Right renal pelvis (tissue), 4 donors: ENCODE measurements at regions not wholly inside any gene's neighbourhood (a gene's known extent, or its start where the extent isn't known, plus 50 kb on each side); places are given as distances from the start of the nearest gene placed in this dataset.

ENCODE experiments used
- DNase-seq, 4 donors: peaks; one replicate each; pipeline ENCODE4 v3.0.0-alpha.2; 2013; ENCODE audit warnings: low read depth in 4 of 4, low spot score in 3 of 4, missing footprints in 1 of 4

DNA sequence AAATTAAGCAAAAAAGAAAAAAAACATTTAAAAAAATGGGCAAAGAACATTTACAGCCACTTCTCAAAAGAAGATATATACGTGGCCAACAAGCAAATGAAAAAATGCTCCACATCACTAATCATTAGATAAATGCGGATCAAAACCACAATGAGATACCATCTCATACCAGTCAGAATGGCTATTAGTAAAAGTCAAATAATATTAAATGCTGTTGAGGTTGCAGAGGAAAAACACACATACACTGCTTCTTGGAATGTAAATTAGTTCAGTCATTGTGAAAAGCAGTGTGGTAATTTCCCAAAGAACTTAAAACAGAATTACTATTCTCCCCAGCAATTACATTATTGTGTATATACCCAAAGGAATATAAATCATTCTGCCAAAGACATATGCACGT is 1189.0 kb downstream of the PCDH18 start:
- no peak for DNase-seq

DNA sequence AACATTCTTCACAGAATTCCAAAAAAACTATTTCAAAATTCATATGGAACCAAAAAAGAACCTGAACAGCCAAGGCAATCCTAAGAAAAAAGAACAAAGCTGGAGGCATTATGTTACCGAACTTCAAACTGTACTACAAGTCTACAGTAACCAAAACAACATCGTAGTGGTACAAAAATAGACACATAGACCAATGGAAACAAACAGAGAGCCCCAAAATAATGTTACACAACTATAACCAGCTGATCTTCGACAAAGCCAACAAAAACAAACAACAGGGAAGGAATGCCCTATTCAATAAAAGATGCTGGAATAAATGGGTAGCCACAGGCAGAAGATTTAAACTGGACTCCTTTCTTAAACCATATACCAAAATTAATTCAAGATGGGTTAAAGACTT is 1189.6 kb downstream of the PCDH18 start:
- no peak for DNase-seq

DNA sequence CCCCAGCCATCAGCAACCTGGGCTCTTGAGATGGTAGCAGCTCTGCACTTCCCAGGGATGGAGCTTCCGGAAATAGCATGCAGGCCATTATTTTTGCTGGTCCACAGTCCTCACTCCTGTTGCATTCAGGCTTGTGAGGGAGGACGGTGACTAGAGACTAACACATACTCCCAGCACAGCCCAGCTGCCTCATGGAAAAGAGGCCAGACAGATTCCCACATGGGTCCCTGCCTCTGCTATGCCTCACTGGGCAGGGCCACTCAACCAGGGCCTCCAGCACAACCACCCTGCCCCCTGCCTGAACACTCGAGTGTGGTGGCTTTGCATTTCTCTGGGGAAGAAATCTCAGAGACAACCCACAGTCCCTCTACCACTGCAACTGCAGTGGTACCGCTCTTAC is 1195.1 kb downstream of the PCDH18 start:
- no peak for DNase-seq

DNA sequence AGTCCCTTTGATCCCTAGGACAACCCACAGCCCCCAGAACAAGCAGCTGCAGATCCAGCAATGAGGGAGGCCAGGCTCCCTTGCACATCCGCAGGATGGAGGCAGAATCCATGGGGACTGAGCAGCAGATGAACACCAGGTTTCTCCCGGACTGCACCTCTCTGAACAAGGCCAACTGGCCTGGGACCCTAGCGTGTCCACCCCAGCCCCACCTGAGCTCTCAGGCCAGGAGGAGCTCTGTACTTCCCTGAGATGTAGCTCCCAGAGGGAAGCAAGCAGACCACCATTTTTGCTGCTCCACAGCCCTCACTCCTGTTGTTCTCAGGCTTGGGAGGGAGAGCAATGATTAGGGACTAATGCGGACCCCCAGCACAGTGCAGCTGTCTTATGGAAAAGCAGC is 1195.8 kb downstream of the PCDH18 start:
- no peak for DNase-seq

DNA sequence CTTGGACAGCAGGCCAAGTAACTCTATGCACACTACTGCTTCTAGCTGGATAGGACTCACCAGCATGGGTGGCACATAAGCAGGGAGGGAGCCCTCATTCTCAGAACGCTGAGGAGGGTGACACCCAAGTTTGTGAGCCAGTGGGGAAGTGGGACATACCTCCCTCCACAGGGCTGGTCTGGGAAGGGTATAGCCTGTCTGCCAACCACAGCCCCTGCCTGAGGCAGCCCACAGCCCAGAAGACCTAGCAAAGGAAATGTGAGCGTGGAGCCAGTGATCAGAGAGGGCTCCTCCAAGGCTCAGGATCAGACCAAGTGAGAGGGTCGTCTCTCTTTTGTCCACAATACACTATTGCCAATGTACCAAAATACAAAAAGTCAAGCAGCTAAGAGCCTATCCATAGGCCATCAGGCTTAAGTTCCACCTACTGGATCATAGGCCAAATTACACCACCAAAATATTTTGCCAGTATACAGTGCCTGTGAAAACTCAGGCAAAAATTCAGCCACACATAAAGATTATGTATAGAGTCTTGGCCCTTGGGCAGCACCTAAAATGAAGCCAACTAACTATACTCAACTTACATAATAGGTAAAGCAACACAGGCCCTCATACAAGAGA is 1203.1 kb downstream of the PCDH18 start:
- no peak for DNase-seq

DNA sequence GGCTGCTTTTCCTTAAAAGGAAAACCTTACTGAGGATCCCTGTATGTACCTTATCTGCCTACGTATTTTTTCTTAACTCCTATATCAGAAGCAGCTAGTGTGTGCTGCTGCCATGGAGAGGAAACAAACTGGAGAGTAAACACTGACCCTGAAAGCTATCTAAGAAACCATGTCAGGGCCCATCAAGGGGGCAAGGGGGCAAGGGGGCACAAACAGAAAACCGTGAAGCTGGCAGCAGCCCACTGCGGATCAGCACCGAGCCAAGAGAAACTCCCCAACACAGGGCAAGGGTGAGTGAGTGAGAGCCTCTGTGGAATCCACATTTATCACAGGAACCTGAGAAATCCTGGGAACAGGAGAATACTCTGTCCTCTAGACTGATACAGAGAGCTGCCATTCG is 1204.2 kb downstream of the PCDH18 start:
- no peak for DNase-seq

DNA sequence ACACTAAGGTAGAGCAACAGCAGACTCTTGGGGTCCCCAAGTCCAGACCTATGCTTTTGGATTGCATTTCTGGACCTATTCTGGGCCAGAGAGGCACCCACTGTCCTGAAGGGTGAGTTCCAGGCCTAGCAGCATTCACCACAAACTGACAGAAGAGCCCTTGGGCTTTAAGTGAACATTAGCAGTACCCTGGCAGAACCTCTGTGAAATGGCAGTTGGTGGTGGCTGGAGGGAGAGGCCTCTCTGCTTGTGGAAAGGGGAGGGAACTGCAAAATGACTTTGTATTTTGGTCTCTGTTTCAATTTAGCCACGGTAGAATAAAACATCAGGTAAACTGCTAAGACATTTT is 1211.9 kb downstream of the PCDH18 start:
- DNase-seq: no peak

DNA sequence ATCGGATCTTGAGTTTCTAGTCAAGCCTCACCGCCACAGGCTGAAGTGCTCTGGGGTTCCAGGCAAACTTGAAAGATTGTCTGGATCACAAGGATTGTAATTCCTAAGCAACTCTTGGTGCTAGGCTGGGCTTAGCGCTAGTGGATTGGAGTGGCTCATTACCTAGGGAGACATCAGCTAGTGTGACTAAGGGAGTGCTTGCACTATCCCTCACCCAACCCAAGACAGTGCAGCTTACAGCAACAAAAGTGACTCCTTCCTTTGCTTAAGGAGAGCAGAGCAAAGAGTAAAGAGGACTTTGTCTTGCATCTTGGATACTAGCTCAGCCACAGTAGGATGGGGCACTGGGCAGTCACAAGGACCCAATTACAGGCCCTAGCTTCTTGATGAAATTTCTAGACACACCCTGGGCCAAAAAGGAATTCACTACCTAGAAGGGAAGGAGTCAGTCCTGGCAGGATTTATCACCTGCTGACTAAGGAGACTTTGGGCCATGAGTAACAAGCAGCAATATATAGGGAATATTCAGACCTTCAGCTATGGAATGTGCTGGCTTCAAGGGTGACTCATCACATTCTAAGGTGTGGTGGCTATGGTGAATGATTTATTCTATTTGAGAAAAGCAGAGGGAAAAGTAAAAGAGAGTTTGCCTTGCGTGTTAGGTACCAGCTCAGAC is 1212.4 kb downstream of the PCDH18 start:
- no peak for DNase-seq

DNA sequence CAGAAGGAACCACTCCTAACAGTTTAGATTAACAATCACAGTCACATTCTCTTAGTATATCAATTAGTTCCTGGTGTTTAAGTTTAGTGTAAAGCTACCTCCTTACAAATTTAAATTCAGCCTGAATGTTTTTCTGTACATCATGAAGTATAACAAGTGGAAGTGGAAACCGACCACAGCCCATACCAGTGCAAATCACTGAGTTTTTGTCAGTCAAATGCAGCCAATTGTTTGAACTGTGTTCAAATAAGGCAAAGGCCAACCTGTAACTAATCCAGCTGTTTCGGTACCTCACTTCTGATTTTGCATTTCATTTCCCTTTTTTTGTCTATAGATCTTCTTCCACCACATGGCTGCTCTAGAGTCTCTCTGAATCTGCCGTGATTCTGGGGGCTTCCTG is 1215.3 kb downstream of the PCDH18 start:
- no peak for DNase-seq

DNA sequence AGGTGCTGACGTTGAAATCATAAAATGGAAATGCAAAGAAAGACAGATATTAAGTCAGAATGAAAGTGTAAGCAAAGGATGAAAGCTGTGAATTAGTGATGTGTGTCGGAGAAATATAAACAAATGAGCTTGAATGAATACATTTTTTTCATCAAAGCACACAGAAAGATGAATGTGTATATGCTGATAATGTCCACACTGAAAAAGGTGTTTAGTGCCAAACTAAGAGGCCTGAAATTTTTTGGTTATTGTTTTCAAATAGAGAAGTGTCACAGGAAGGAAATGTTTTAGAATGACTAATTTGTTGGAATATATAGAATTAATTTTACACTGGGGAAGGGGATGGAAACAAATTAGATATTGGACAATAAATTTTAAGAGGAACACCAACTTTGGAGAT is 1217.6 kb downstream of the PCDH18 start:
- DNase-seq: no peak

DNA sequence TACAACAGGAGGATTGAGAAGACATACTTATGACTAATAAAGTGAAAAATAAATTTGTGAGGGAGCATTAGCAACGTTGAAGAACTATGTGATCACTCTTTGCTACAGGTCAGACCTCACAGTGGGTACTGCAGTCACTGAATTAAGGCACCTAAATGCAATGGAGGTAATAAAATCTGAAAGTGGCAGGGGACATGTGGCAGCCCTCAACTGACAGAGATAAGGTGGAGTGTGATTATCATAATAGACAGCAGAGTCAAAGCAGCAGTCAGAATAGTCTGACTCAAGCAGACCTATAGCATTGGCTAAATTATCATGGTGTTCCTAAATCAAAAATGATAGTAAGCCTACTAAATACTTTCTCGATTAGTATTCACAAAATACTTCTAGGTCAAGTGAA is 1220.5 kb downstream of the PCDH18 start:
- no peak for DNase-seq

DNA sequence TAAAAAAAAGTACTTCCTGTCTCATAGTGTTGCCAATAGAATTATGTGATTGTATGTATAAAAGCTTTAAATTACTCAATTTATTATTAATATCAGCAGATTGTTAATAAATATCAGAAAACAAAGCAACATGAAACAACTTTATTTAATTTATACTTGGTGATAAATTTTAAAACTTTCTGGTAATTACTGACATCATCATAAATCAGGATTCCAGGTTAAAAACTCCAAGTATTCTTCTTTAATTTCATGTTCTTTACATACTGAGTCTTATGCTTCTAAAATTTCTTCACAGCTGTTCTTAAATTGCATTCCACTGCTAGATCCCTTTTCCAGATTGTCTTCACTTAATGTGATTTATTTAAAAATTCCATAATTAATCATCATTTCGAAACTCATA is 1224.5 kb downstream of the PCDH18 start:
- no peak for DNase-seq

DNA sequence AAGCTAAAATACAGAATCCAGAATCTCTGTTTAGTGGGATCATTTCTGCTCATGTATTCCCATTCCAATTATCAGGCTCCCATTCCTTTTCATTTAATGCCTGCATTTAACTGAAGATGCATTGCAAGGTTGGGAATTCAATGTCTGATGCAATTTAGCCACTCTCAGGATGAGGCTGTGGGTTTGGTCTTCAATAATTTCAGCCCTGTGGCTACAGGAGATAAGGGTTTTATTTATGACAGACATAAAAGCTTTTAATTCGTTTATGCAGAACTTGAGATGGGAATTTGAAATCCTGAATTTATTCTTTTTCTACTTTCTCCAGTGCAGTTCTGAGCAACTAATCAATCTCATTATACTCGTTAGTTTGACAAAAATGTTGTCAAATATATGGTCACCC is 1225.9 kb downstream of the PCDH18 start:
- DNase-seq: no peak

DNA sequence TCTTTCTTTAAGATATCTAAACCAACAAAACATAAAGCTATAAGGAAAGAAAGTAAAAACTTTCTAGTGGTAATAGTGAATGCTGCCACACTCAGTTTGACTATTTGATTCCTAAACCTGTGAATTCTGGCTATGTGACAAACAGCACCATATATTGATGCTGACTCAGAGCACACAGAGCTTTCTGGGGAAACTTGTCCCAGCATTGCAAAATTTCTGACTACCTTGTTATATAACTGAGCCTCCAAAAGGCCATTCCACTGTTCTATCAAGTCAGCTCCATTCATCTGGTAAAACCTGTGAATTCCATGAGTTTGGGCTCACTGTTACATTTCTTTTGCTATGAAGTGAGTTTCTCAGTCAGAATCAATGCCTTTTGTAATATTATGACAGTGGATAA is 1229.7 kb downstream of the PCDH18 start:
- no peak for DNase-seq

DNA sequence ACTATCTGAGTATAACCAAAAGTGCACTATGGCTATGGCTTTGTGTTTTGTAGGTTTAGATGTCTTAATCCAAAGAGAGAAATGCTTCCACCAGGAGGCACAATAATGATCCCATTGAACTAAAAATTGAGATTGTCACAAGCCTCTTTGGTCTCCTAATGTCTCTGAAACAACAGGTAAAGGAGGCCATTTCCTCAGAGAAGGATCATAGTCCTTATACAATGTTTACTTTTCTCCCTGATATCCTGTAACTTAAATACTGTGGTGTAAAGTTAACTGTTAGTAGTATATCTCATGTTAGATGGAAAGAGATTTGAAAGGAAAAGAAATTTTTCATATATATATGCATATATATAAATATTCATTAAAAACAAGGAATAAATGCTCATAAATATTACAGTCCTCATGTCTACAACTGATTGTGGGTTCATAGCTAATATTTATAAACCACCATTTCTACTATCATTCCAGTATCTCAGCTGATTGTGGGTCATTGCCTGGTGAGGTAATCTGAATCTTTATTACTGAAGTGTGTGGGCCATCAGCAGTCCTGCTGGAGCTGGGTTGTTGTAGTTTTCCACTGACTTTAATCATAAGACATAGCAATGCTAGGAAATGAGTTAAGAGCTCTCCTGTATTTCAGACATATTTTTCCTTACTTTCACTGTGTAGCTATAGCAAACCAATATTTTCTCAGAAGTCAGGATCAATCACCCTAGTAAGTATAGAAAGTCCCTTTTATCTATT is 1230.4 kb downstream of the PCDH18 start:
- no peak for DNase-seq

DNA sequence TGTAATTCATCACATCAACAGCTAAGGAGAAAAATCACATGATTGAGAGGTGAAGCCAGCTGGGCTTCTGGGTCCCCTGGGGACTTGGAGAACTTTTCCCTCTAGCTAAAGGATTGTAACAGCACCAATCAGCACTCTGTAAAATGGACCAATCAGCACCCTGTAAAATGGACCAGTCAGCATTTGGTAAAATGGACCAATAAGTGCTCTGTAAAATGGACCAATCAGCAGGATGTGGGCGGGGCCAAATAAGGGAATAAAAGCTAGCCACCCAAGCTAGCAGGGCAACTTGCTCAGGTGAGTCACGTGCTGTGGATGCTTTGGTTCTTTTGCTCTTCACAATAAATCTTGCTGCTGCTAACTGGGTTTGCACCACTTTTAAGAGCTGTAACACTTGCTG is 1248.3 kb downstream of the PCDH18 start:
- DNase-seq: no peak

DNA sequence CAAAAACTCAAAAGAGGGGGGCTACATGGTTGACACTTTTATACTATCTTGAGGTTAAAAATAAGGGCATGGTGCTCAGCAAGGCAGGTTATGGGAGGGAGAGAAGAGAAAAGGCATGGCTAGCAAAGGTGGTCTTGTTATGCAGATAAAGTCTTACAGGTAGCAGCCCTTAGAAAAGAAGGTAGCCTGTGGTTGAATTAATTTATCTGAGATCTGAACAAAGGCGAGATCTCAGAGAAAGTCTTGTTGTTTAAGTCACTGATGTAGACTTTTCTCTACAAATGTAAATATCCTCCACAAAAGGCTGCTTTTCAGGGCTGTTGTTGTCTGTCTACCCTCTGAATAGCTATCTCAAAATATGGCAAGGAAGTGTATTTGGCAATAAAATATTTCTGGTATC is 1250.4 kb downstream of the PCDH18 start:
- no peak for DNase-seq

DNA sequence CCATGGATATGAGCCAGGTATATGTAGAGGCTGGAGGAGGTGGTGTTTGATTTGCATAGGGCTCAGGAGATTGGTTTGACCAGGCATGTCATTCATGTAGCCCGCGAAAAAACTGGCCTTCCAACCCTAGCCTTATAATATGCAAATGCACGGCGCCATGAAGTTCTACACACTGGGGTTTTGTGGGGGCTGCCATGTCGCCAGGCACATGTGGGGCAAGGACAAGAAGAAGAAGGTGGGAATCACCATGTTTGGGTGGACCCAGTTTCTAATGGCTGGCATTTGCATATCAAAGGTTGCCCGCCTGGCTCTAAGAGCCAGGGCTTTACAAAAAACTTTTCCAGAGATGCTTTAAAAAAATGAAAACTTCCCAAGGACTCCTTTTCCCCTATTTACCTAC is 1251.0 kb downstream of the PCDH18 start:
- no peak for DNase-seq

DNA sequence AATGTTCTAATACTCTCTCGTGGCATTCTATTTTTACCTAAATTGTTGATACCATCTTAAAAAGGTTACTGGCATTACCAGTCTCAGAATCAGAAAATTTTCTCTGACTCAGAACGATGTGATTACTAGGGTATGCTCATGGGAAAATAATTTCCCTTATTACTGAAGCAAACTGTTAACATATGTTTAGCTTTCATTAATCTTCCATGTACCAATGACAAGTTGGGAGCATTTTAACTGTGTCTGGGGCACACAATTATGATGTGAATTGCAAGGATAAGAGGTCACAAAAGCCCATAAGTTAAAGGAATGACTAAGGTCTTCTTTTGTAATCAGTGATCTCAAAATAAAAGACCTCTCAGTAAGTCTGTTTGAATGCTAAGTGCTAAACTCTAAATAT is 1254.6 kb downstream of the PCDH18 start:
- DNase-seq: no peak

DNA sequence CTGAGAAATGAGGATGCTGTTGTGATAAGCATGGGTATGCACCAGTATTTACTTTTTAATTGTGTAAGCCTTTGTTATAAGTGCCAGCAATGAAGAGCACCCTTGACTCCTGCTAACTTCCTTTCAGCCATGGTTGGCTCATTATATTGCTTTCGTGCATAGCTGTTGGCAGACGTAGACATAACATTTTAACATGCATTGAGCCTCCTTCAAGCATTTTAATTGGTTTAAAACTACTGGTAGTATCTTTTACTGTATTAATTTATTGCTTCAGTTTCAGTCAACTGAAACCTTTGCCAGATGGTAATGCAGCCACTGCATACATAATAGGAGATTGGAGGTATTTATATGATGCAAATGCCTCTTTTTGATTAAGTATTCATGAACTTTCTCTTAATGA is 1285.4 kb downstream of the PCDH18 start:
- DNase-seq: no peak

DNA sequence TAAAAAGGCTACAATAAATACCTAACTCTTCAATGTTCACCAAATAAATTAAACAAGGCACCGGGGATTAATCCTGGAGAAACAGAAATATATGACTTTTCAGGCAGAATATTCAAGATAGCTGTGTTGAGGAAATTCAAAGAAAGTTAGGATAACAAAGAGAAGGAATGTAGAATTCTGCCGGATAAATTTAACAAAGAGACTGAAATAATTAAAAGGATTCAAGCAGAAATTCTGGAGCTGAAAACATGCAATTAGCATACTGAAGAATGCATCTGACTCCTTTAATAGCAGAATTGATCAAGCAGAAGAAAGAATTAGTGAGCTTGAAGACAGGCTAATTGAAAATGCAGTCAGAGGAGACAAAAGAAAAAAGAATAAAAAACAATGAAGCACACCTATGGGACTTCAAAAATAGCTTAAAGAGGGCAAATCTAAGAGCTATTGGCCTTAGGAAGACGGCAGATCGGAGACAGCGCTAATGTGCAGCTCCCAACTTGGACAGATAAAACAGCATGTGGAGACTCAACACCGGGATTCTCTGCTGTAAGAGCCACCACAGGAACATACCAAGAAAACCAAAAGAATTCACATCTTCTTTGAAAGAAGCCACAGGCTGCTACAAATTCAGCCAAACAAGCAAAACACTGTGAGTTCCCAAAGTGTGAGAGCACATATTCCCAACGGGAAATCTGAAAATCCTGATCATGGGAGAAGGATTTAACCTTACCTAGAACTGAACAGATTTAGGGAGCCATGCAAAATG is 1290.9 kb downstream of the PCDH18 start:
- DNase-seq: no peak

DNA sequence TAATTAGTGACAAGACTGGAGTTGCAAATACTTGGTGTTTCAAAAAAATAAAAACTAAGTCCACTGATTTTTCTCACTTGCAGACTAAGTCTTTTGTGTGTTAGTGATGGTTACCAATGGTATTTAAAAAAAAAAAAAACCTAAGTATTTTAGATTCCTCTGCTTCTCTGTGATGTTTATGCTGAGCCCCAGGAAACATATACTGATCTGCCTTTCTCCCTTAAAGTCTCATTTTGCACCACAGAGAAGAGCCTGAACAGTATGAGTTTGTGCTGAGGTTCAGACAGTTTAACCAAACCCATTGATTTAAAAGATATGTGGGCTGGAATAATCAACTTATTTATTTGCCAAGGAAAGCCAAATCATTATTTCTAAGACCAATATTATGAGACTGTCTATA is 1305.0 kb downstream of the PCDH18 start:
- DNase-seq: no peak
